OCI-LY3 (cell line): ENCODE measurements at regions not wholly inside any gene's neighbourhood (a gene's known extent, or its start where the extent isn't known, plus 50 kb on each side); places are given as distances from the start of the nearest gene placed in this dataset.

Experiments
- CTCF ChIP-seq: fragments of 200-600, 300-600 bp; sonication (generic); IDR thresholded peaks from 2 replicates; pipeline ENCODE4 v1.5.1; 2014; ENCODE audit warnings: antibody characterized with exemption, low read length, low read depth
- EZH2phosphoT487 ChIP-seq: fragments of 200-600 bp; shearing (Covaris generic); IDR thresholded peaks from 2 replicates; pipeline ENCODE4 v1.6.1; 2018; ENCODE audit warnings: antibody characterized with exemption, mixed run types, low read depth

- TF ChIP-seq CTCF: no peak
- TF ChIP-seq EZH2phosphoT487: no peak
Measured at GRCh38 chr15:93649691-93650235, 560.8 kb upstream of the RGMA start.
